ENCODE measurements at regions not wholly inside any gene's neighbourhood (a gene's known extent, or its start where the extent isn't known, plus 50 kb on each side); places are given as distances from the start of the nearest gene placed in this dataset.

- no peak for TF ChIP-seq CTCF (IDR thresholded peaks at IDR 0.05)
- TF ChIP-seq POLR2A (IDR thresholded peaks at IDR 0.05) = no peak
Observed at GRCh38 chr18:42611134-42611533, 504.4 kb downstream of the RIT2 start.

All from heart left ventricle (tissue), 13 donors.